ENCODE measurements at regions not wholly inside any gene's neighbourhood (a gene's known extent, or its start where the extent isn't known, plus 50 kb on each side); places are given as distances from the start of the nearest gene placed in this dataset.

- TF ChIP-seq CTCF (IDR thresholded peaks at IDR 0.05) (no peak), POLR2A (IDR thresholded peaks at IDR 0.05) (no peak)
These were observed 99.8 kb upstream of the SEL1L start for GRCh38 chr14:81633496-81633895.
